Kidney tubule cell (primary cell): ENCODE measurements at regions not wholly inside any gene's neighbourhood (a gene's known extent, or its start where the extent isn't known, plus 50 kb on each side); places are given as distances from the start of the nearest gene placed in this dataset.
"Not testable (repeated sequence)": the region's sequence is repeated elsewhere in the genome, so short reads cannot be mapped to it uniquely, and the experiment has no call there.

ENCODE experiments used
- DNase-seq: peaks from one replicate; pipeline ENCODE4 v3.0.0-alpha.2; 2018; ENCODE audit warnings: low spot score

DNA sequence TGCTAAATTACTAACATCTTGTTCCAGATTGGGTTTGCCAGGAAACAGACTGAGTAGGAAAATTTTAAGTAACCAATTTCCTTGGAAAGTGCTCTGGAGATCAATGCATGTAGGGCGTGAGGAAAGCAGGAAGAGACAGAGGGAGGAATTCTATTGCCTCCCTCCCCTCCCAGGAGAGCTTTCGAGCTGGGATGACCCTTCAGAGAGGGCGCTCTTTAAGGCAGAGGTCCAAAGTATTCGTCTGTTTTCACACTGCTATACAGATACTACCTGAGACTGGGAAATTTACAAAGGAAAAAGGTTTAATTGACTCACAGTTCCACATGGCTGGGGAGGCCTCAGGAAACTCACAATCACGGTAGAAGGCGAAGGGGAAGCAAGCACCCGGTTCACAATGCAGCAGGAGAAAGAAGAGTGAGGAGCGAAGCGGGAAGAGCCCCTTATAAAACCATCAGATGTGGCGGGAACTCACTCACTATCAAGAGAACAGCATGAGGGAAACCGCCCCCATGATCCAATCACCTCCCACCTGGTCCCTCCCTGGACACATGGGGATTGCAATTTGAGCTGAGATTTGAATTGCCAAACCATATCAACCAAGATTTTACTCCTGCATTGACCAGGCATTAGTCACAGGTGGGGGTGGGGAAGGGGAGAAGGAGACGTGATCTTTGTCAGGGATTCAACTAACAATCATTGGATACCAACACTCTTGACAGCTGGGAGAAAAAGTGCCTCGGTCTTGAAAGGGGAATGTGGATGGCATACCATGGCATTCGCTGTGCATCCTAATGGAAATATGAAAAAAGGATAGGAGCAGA is 63.8 kb downstream of the SLITRK2 start:
- DNase-seq: peak; percentile 1

- DNase-seq: no peak
These were observed 68.8 kb downstream of the SLITRK2 start for GRCh38 chrX:145886469-145886868.

- no peak for DNase-seq
These were observed 92.4 kb downstream of the SLITRK2 start for GRCh38 chrX:145910017-145910416.

DNA sequence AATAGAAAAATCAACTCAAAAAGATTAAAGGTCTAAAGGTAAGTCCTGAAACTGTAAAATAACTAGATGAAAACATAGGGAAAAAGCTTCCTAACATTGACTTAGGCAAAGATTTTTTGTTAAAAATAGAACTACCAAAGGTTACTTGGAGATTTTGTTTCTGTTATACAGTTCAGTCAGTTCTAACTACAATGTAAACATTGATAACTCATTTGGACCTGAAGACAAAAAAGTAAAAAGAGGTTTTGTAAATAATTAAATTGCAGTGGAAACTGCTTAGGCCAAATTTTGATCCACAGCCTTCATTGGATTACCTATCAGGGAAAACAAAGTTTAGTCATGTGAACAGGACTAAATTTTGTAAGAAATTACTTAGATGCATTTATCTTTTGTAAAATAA is 101.8 kb downstream of the SLITRK2 start:
- DNase-seq: no peak

DNA sequence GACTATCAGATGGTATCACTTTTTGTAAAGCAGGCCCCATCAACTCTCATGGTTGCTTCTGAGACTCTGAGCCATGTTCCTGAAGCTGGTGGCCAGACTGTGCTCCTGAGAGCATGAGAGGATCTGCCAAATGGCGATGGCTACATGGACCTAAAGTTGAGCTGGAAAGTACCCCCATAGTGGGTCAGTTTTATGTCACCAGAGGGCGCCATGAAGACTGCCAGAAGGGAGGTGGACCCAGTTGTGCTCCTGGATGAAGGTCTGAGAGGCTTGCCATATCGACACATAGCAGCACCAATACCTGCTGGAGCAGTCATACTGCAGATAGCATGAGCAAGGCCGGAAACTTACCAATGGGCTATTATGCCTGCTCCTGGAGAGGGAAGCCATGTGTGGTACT is 105.7 kb downstream of the SLITRK2 start:
- no peak for DNase-seq

- no peak for DNase-seq
These were observed 119.1 kb downstream of the SLITRK2 start for GRCh38 chrX:145936769-145937168.

- no peak for DNase-seq
These were observed 131.4 kb downstream of the SLITRK2 start for GRCh38 chrX:145949056-145949455.

DNA sequence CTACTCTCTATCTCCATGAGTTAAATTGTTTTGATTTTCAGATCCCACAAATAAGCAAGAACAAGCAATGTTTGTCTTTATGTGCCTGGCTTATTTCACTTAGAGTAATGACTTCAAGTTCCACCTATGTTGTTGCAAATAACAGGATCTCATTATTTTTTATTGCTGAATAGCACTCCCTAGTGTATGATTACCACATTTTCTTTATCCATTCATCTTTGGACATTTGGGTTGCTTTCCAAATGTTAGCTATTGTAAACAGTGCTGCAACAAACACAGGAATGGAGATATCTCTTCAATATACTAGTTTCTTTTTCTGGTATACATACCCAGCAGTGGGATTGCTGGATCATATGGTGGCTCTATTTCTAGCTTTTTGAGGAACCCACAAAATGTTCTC is 136.0 kb downstream of the SLITRK2 start:
- no peak for DNase-seq

DNA sequence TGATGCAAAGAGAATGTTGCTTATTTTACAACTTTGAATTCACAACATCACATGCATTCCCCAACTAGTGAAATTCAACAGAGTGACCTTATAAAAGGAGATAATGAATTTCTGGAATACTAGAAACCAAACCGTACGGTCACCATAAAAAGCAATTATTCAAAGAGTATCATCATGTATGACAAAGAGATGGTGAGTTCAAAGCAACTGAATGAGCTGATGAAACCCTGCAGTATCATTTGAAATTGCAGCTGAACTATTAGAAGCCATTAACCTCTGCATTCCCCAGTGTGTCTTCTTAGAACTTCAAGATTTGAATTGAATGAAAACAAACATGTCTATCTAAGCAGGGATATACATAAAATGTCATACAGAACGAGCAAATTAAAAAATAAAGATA is 172.4 kb downstream of the SLITRK2 start:
- no peak for DNase-seq

DNA sequence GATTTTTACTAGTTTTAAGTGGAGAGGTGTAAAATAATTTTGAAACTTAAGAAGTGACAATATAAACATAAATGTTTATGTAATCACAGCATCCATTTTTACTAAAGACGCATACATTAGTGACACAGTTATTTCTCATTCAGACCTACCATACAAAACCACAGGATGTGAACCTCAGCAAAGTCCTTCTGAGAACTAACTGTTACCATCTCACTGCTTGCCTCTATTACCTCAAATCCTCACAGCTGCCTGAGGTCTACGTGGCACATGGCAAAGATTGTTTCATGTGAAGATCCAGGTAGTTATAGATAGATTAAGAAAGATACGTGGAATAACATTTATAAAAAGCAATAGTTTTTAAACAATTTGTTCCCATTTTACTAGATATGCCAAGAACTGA is 189.0 kb downstream of the SLITRK2 start:
- no peak for DNase-seq

DNA sequence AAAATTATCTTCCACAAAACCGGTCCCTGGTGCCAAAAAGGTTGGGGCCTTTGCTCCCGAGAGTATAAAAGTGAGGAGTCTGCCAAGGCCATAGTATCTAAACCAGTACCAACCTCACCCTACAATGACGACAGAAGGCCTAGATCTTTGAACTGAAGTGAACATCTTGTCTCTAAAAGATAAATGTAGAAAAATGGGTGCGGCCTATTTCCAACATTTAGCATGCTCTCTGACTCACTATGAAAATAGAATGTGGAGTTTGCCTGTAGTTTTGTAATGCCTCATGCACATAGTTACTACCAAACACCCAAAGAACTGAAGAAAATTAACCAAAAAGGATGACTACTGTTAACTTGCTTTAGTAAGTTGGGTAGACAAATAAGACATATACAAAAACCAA is 218.4 kb downstream of the SLITRK2 start:
- DNase-seq: no peak

- no peak for DNase-seq
These were observed 224.1 kb downstream of the SLITRK2 start for GRCh38 chrX:146041741-146042140.

- not testable (repeated sequence) for DNase-seq
These were observed 228.5 kb downstream of the SLITRK2 start for GRCh38 chrX:146046011-146046715.

- not testable (repeated sequence) for DNase-seq
These were observed 231.9 kb downstream of the SLITRK2 start for GRCh38 chrX:146049568-146049967.

DNA sequence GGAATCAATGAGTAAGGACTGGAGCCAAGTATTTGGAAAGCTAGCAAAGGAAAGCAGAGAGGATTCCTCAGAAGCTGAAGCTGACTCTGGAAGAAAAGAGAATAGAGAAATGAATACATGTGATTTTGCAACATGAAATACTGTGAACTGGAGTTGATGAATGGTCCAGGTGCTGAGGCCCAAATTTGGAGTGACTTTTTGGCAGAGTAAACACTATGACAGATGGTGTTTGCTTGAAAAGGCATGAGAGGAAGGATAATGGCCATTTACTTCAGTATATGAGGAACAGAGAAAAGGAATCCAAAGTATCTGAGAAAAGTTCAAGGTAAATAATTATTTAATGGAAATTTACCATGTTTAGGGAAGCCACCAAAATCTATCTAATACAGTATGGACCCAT is 236.7 kb downstream of the SLITRK2 start:
- no peak for DNase-seq

DNA sequence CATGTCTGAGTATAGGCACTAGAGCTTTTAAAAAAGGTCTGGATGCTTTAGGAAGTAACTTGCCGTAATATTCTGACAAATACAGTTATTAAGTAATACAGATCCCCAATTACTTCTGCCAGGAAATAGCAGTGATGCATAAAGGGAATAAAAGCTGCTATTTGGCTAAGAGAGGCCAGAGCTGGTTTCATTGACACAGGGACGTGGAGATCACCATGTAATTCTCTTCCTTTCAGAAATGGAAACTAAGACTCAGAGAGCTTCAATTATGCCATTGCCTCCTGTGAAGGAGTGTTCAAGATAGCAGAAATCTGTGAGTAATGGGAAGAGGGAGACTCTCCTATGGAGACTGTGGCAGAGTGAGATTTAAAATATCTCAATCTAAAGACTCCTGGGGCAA is 238.1 kb downstream of the SLITRK2 start:
- DNase-seq: no peak

- no peak for DNase-seq
These were observed 239.0 kb downstream of the SLITRK2 start for GRCh38 chrX:146056511-146057081.

DNA sequence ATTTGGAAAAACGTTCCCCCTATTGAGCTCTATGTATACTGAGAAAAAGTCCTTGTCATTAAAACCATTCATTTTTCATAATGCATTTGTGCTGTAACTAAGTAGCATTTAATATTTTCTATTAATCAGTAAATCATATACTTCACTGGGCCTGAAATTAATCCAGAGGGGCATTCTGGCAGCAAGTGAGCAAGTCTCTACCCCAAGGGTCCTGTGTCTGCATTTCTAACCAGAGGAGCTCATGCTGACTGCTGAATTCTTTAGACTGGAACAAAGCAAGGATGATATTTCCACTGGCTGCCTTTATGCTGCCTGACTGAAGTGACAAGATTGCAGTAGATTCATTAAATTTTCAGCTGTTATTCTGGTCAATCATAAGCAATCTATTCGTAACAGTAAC is 246.5 kb downstream of the SLITRK2 start:
- no peak for DNase-seq

DNA sequence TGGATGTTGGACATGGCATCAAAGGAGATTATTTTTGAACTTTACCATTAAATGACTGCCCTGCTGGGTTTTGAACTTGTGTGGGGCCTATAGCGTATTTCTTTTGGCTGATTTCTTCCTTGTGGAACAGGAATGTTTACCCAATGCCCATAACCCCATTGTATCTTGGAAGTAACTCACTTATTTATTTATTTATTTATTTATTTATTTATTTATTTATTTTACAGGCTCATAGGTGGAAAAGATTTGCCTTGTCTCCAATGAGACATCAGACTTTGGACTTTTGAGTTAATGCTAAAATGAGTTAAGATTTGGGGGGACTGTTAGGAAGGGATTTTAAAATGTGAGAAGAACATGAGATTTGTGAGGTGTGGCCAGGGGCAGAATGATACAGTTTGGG is 273.1 kb downstream of the SLITRK2 start:
- DNase-seq: no peak

- no peak for DNase-seq
These were observed 291.7 kb downstream of the SLITRK2 start for GRCh38 chrX:146109362-146109761.

- DNase-seq: not testable (repeated sequence)
These were observed 301.4 kb downstream of the SLITRK2 start for GRCh38 chrX:146119074-146119473.

DNA sequence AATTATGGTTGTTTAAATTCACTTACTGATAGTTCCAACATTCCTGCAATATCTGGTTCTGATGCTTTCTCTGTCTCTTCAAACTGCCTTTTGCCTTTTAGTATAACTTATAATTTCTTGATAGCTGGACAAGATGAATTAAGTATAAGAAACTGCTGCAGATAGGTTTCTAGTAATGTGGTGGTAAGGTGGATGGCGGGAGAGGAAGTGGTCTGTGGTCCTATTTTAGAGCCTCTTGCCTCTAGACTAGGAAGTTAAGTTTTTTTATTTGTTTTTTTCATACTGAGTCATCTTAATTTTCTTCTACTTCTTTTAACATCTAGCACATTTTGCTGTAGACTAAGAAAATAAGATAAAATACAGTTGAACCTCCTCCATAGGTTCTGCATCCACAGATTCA is 310.0 kb downstream of the SLITRK2 start:
- no peak for DNase-seq

DNA sequence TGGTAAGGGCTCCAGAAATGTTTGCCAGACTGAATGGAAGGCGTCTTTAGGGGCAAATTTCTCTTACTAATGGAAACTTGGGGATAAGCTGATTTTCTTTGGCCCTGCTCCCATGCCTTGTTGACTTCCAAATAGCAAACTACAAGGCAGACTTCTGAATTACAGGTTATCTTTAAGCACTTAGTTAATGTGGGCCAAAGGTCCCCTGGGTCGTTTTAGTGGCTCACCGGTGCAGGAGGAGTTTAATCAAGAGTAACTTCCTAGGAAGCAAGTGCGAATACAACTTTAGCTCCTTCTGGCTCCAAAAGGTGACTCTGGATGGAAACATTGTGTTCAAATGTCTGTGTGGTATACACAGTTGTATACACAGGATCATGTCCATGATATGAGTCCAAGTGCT is 323.6 kb downstream of the SLITRK2 start:
- DNase-seq: no peak
